ENCODE measurements at regions not wholly inside any gene's neighbourhood (a gene's known extent, or its start where the extent isn't known, plus 50 kb on each side); places are given as distances from the start of the nearest gene placed in this dataset. TPM values are rescaled to one million over a fixed set of nuclear protein-coding genes. Genes with fewer than 3 reads are reported as not detected.
A peak's percentile ranks its signal among the peaks of the same experiment; 100 is the strongest.

GRCh38 chr15:85327820-85328219 is 52.6 kb upstream of the AKAP13 start:
- intact Hi-C loops (cut with DNase I; ENCODE audit: low total_unique reads): no loop called here
- Histone ChIP-seq H3K4me3 (no peak overlapping the region), H3K36me3 (no peaks in the 10 kb centered on the region), H3K9me3 (no peaks in the 10 kb centered on the region), H3K27me3 (no peaks in the 10 kb centered on the region), H3K4me1 (peaks cover 0 to 8% of the 10 kb centered on the region in 2 donors), H3K27ac (peak overlapping the region in 1 of 2 donors; percentile 83)
- no peak for DNase-seq
- TF ChIP-seq CTCF (IDR thresholded peaks at IDR 0.05) (no peak), POLR2A (IDR thresholded peaks at IDR 0.05) (no peak)

DNA sequence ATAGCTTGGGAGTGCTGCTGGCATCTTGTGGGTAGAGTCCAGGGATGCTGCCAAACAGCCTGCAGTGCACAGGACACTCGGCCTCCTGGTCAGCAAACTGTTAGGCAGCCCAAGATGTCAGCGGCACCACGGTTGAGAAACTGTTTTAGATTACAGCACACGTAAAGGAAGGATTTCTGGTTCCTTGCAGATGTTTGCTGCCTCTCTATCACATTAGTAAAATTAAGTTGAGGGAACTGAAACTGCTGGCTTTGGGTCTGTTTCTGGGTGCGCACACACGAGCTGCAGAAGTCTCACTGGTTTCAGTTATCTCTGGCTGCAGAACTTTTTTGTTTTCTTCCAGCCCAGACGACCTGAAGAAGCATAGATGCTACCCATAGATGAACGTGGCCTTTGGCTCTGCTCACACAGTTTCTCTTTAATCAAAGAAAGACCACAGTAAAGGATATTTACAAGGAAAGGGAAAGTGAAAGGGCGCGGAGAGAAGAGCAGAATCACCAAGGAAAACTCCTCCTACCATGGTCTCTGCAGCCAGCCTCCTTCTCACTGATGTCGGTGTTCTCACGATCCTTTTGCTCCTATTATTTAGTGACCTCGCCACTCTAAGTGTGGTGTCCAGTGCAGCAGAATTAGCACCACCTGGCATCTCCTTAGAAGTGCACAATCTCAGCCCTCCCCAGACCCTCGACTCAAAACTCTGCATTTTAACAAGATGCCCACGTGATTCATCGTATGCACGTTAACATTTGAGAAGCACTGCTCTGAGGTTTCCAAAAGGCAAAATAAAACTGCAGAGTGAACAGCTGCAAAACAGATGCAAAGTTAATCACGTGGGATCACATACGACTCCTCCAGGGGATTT is 50.6 kb upstream of the AKAP13 start:
- Histone ChIP-seq H3K27me3 (no peaks in the 10 kb centered on the region), H3K27ac (peak overlapping the region; percentile 83 to 97), H3K4me3 (peak overlapping the region; percentile 23 to 41), H3K4me1 (peaks cover 0 to 8% of the 10 kb centered on the region in 2 donors), H3K9me3 (no peaks in the 10 kb centered on the region), H3K36me3 (no peaks in the 10 kb centered on the region)
- intact Hi-C loops (cut with DNase I; ENCODE audit: low total_unique reads): no loop called here
- no peak for DNase-seq
- no peak for TF ChIP-seq CTCF (IDR thresholded peaks at IDR 0.05)
- no peak for TF ChIP-seq POLR2A (IDR thresholded peaks at IDR 0.05)

Small RNA genes in the stretch of these regions (small RNA-seq; reads per million reads assigned to genes)
- not detected for gene RN7SL428P

Measured in uterus (tissue), 3 donors.